Ovary (tissue), 3 donors: ENCODE measurements at regions not wholly inside any gene's neighbourhood (a gene's known extent, or its start where the extent isn't known, plus 50 kb on each side); places are given as distances from the start of the nearest gene placed in this dataset.

Experiments used
- CTCF ChIP-seq, 3 donors: fragments of 450-650 bp in 2 of 3; fragments of 200-600 bp in 1 of 3; IDR thresholded peaks; one replicate each; pipeline versions ENCODE4 v1.5.1 to v1.8.0; 2016 to 2022; ENCODE audit warnings: antibody characterized with exemption in 3 of 3, mild to moderate bottlenecking in 1 of 3
- EP300 ChIP-seq: sonication (generic); formaldehyde crosslinking; IDR thresholded peaks from one replicate; pipeline ENCODE4 v1.6.1; 2017; ENCODE audit warnings: antibody characterized with exemption
- POLR2A ChIP-seq: fragments of 450-650 bp; IDR thresholded peaks from one replicate; pipeline ENCODE4 v1.6.1; 2017; ENCODE audit warnings: antibody characterized with exemption, mild to moderate bottlenecking, moderate library complexity
- donor health status: DM: no; HTN: no; CAD: no.

GRCh38 chr9:135023786-135024405, 63.6 kb upstream of the OLFM1 start:
- no peak for TF ChIP-seq POLR2A
- TF ChIP-seq EP300 = no peak
- no peak for TF ChIP-seq CTCF (IDR thresholded peaks at IDR 0.05)
